ENCODE measurements at regions not wholly inside any gene's neighbourhood (a gene's known extent, or its start where the extent isn't known, plus 50 kb on each side); places are given as distances from the start of the nearest gene placed in this dataset.

- DNase-seq (ENCODE audit: insufficient read length, low spot score), result no peak
- FAIRE-seq, result no peak
- TF ChIP-seq POLR2A (IDR thresholded peaks at IDR 0.05; ENCODE audit: low read depth, low read length), result no peak
- TF ChIP-seq SPI1 (IDR thresholded peaks at IDR 0.05; ENCODE audit: low read depth, low read length), result no peak
- no peak for TF ChIP-seq POLR2AphosphoS5 (IDR thresholded peaks at IDR 0.05; ENCODE audit: low read depth, low read length)
- TF ChIP-seq POU2F2 (IDR thresholded peaks at IDR 0.05; ENCODE audit: low read depth, low read length), result no peak
- TF ChIP-seq TAF1 (IDR thresholded peaks at IDR 0.05; ENCODE audit: low read depth, low read length), result no peak
Measured at GRCh38 chr2:120611016-120611415, 124.7 kb upstream of the GLI2 start.

GRCh38 chr2:120611961-120612360, 123.7 kb upstream of the GLI2 start:
- DNase-seq (ENCODE audit: insufficient read length, low spot score) (no peak), FAIRE-seq (no peak)
- TF ChIP-seq SPI1 (IDR thresholded peaks at IDR 0.05; ENCODE audit: low read depth, low read length) (no peak), TAF1 (IDR thresholded peaks at IDR 0.05; ENCODE audit: low read depth, low read length) (no peak), PAX5 (IDR thresholded peaks at IDR 0.05; ENCODE audit: insufficient read depth, low read length, severe bottlenecking) (no peak), POU2F2 (IDR thresholded peaks at IDR 0.05; ENCODE audit: low read depth, low read length) (no peak), POLR2AphosphoS5 (IDR thresholded peaks at IDR 0.05; ENCODE audit: low read depth, low read length) (no peak), POLR2A (IDR thresholded peaks at IDR 0.05; ENCODE audit: low read depth, low read length) (no peak)

GRCh38 chr2:120612471-120612870, 123.2 kb upstream of the GLI2 start:
- no peak for DNase-seq (ENCODE audit: insufficient read length, low spot score)
- FAIRE-seq, result no peak
- TF ChIP-seq POLR2A (IDR thresholded peaks at IDR 0.05; ENCODE audit: low read depth, low read length) (no peak), POLR2AphosphoS5 (IDR thresholded peaks at IDR 0.05; ENCODE audit: low read depth, low read length) (no peak), SPI1 (IDR thresholded peaks at IDR 0.05; ENCODE audit: low read depth, low read length) (no peak), PAX5 (IDR thresholded peaks at IDR 0.05; ENCODE audit: insufficient read depth, low read length, severe bottlenecking) (no peak), TAF1 (IDR thresholded peaks at IDR 0.05; ENCODE audit: low read depth, low read length) (no peak)

- FAIRE-seq (no peak), DNase-seq (ENCODE audit: insufficient read length, low spot score) (no peak)
- TF ChIP-seq POLR2AphosphoS5 (IDR thresholded peaks at IDR 0.05; ENCODE audit: low read depth, low read length) (no peak), TAF1 (IDR thresholded peaks at IDR 0.05; ENCODE audit: low read depth, low read length) (no peak), POLR2A (IDR thresholded peaks at IDR 0.05; ENCODE audit: low read depth, low read length) (no peak), PAX5 (IDR thresholded peaks at IDR 0.05; ENCODE audit: insufficient read depth, low read length, severe bottlenecking) (no peak)
Measured at GRCh38 chr2:120612931-120613330, 122.7 kb upstream of the GLI2 start.

GRCh38 chr2:120613742-120614571, 121.7 kb upstream of the GLI2 start:
- DNase-seq (ENCODE audit: insufficient read length, low spot score), result no peak
- FAIRE-seq, result no peak
- TF ChIP-seq POU2F2 (IDR thresholded peaks at IDR 0.05; ENCODE audit: low read depth, low read length), result no peak
- no peak for TF ChIP-seq SPI1 (IDR thresholded peaks at IDR 0.05; ENCODE audit: low read depth, low read length)
- TF ChIP-seq PAX5 (IDR thresholded peaks at IDR 0.05; ENCODE audit: insufficient read depth, low read length, severe bottlenecking), result no peak

DNA sequence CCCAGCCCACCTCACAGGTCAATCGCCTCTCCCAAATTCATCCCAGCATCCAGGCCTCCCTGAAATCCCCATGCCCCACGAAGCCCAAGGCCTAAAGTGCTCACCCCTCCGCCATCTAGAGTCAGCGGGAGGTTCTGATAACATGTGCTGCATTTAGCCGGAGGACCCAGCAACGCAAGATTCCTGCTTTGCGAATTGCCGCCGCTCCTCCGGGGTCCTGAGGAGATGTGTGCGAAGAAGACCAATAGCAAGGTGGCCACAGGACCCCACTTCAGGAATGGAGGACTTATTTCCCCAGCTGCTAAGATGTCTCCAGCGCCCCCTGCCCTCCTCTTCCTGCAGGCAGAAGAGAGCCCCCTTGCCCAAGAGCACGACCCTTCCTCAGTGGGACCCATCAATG, 120.8 kb upstream of the GLI2 start:
- TF ChIP-seq POLR2AphosphoS5 (IDR thresholded peaks at IDR 0.05; ENCODE audit: low read depth, low read length), result no peak
- TF ChIP-seq SPI1 (IDR thresholded peaks at IDR 0.05; ENCODE audit: low read depth, low read length), result no peak
- TF ChIP-seq TAF1 (IDR thresholded peaks at IDR 0.05; ENCODE audit: low read depth, low read length), result no peak
- TF ChIP-seq POU2F2 (IDR thresholded peaks at IDR 0.05; ENCODE audit: low read depth, low read length), result no peak
- TF ChIP-seq POLR2A (IDR thresholded peaks at IDR 0.05; ENCODE audit: low read depth, low read length), result no peak
- DNase-seq (ENCODE audit: insufficient read length, low spot score), result no peak

DNA sequence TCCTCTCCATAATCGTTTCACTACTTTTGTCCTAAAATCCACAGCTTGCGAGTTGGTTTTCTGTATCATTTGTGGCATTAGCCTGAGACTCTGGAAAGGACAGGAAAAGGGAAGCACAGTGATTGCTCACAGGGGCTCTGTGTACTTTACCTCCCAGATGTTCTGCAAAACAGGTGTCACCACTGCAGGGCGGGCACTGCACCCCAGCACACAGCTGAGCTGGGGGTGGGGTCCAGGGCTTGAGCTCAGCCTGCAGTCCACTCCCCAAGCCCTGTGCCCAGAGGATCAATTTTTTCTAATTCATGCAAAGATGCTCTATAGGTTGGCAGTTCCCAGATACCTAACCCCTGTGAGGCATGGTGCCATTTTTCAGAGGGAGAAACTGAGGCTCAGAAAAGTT, 119.4 kb upstream of the GLI2 start:
- FAIRE-seq, result no peak
- no peak for DNase-seq (ENCODE audit: insufficient read length, low spot score)
- TF ChIP-seq SPI1 (IDR thresholded peaks at IDR 0.05; ENCODE audit: low read depth, low read length), result no peak
- no peak for TF ChIP-seq POLR2AphosphoS5 (IDR thresholded peaks at IDR 0.05; ENCODE audit: low read depth, low read length)
- no peak for TF ChIP-seq PAX5 (IDR thresholded peaks at IDR 0.05; ENCODE audit: insufficient read depth, low read length, severe bottlenecking)
- no peak for TF ChIP-seq TAF1 (IDR thresholded peaks at IDR 0.05; ENCODE audit: low read depth, low read length)
- no peak for TF ChIP-seq POLR2A (IDR thresholded peaks at IDR 0.05; ENCODE audit: low read depth, low read length)
- TF ChIP-seq POU2F2 (IDR thresholded peaks at IDR 0.05; ENCODE audit: low read depth, low read length), result no peak

More for the DNA sequence above, 120.8 kb upstream of the GLI2 start:
- FAIRE-seq, result no peak

DNA sequence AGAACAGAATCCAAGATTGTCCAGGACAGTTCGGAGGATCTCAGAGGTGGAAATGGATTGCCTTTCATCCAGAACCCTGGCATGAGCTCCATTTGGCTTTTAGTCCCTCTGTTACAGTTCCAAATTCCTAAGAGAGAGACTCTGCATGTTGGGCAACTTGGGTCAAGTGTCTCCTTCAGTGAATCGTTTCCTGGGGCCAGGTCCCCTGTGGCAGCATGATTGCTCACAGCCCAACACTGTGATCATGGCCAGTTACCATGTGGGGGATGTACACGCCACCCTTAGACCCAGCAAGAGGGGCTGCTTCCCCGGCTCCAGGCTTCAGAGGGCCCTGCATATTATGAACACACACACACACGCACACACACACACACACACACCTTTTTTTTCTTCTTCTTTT, 118.6 kb upstream of the GLI2 start:
- DNase-seq (ENCODE audit: insufficient read length, low spot score) (no peak), FAIRE-seq (no peak)
- TF ChIP-seq POLR2A (IDR thresholded peaks at IDR 0.05; ENCODE audit: low read depth, low read length) (no peak), POU2F2 (IDR thresholded peaks at IDR 0.05; ENCODE audit: low read depth, low read length) (no peak), SPI1 (IDR thresholded peaks at IDR 0.05; ENCODE audit: low read depth, low read length) (no peak), POLR2AphosphoS5 (IDR thresholded peaks at IDR 0.05; ENCODE audit: low read depth, low read length) (no peak), TAF1 (IDR thresholded peaks at IDR 0.05; ENCODE audit: low read depth, low read length) (no peak), PAX5 (IDR thresholded peaks at IDR 0.05; ENCODE audit: insufficient read depth, low read length, severe bottlenecking) (no peak)

DNA sequence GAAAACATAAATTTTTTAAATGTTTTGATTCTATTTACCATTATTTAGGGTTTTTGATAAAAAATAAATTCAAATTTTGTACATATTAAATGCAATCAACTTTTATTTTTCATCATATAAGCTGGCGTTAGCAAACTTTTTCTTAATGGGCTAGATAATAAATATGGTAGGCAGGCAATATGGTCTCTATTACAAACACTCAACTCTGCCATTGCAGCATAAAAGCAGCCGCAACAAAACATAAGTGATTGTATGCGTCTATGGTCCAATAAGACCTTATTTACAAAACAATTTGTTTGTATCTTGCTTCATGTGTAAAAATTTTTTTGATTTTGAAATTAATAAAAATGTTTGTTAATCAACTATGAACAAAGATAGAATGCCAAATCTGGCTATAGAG, 116.8 kb upstream of the GLI2 start:
- FAIRE-seq (no peak), DNase-seq (ENCODE audit: insufficient read length, low spot score) (no peak)
- TF ChIP-seq POLR2AphosphoS5 (IDR thresholded peaks at IDR 0.05; ENCODE audit: low read depth, low read length), result no peak
- no peak for TF ChIP-seq POU2F2 (IDR thresholded peaks at IDR 0.05; ENCODE audit: low read depth, low read length)
- no peak for TF ChIP-seq SPI1 (IDR thresholded peaks at IDR 0.05; ENCODE audit: low read depth, low read length)
- no peak for TF ChIP-seq POLR2A (IDR thresholded peaks at IDR 0.05; ENCODE audit: low read depth, low read length)
- TF ChIP-seq PAX5 (IDR thresholded peaks at IDR 0.05; ENCODE audit: insufficient read depth, low read length, severe bottlenecking), result no peak
- no peak for TF ChIP-seq TAF1 (IDR thresholded peaks at IDR 0.05; ENCODE audit: low read depth, low read length)

- no peak for TF ChIP-seq TAF1 (IDR thresholded peaks at IDR 0.05; ENCODE audit: low read depth, low read length)
- TF ChIP-seq POLR2AphosphoS5 (IDR thresholded peaks at IDR 0.05; ENCODE audit: low read depth, low read length), result no peak
- TF ChIP-seq PAX5 (IDR thresholded peaks at IDR 0.05; ENCODE audit: insufficient read depth, low read length, severe bottlenecking), result no peak
- TF ChIP-seq POU2F2 (IDR thresholded peaks at IDR 0.05; ENCODE audit: low read depth, low read length), result no peak
- TF ChIP-seq SPI1 (IDR thresholded peaks at IDR 0.05; ENCODE audit: low read depth, low read length), result no peak
- no peak for TF ChIP-seq POLR2A (IDR thresholded peaks at IDR 0.05; ENCODE audit: low read depth, low read length)
- DNase-seq (ENCODE audit: insufficient read length, low spot score) (no peak), FAIRE-seq (no peak)
Measured at GRCh38 chr2:120619579-120619978, 116.1 kb upstream of the GLI2 start.

Measured in GM12891 (cell line).